ENCODE measurements at regions not wholly inside any gene's neighbourhood (a gene's known extent, or its start where the extent isn't known, plus 50 kb on each side); places are given as distances from the start of the nearest gene placed in this dataset.
"Not testable (repeated sequence)": the region's sequence is repeated elsewhere in the genome, so short reads cannot be mapped to it uniquely, and the experiment has no call there.

- no peak overlapping the region for H3K27ac ChIP-seq (ENCODE audit: low read depth, low read length, severe bottlenecking)
- WGBS, 2 experiments (ENCODE audit: insufficient coverage in 2 of 2) = 85 to 90% methylated on average over 2 to 3 of the region's 5 CpGs
- H3K9me3 ChIP-seq (ENCODE audit: control insufficient read depth, low read length) = no peaks in the 10 kb centered on the region
- no peaks in the 10 kb centered on the region for H3K4me1 ChIP-seq (ENCODE audit: control insufficient read depth, insufficient read depth, low read length, poor library complexity, severe bottlenecking)
- no peak overlapping the region for H3K4me3 ChIP-seq (ENCODE audit: extremely low read depth, insufficient read depth, low read length, poor library complexity, severe bottlenecking)
- no peaks in the 10 kb centered on the region for H3K36me3 ChIP-seq (ENCODE audit: control insufficient read depth, insufficient read depth, low read length)
These were observed 85.6 kb upstream of the SSTR4 start for GRCh38 chr20:22949331-22950109.

GRCh38 chr20:22951966-22952365, 83.1 kb upstream of the SSTR4 start:
- no peak overlapping the region for H3K27ac ChIP-seq (ENCODE audit: low read depth, low read length, severe bottlenecking)
- no peaks in the 10 kb centered on the region for H3K4me1 ChIP-seq (ENCODE audit: control insufficient read depth, insufficient read depth, low read length, poor library complexity, severe bottlenecking)
- H3K4me3 ChIP-seq (ENCODE audit: extremely low read depth, insufficient read depth, low read length, poor library complexity, severe bottlenecking) = no peak overlapping the region
- H3K36me3 ChIP-seq (ENCODE audit: control insufficient read depth, insufficient read depth, low read length) = no peaks in the 10 kb centered on the region
- WGBS, 2 experiments (ENCODE audit: insufficient coverage in 2 of 2) = 100% methylated on average over 1 of the region's 1 CpG; no CpG with 5 or more reads in 1 of the 2 experiments
- no peaks in the 10 kb centered on the region for H3K9me3 ChIP-seq (ENCODE audit: control insufficient read depth, low read length)

GRCh38 chr20:22954661-22955060, 80.5 kb upstream of the SSTR4 start:
- H3K27ac ChIP-seq (ENCODE audit: low read depth, low read length, severe bottlenecking) = no peak overlapping the region
- H3K9me3 ChIP-seq (ENCODE audit: control insufficient read depth, low read length) = no peaks in the 10 kb centered on the region
- H3K4me3 ChIP-seq (ENCODE audit: extremely low read depth, insufficient read depth, low read length, poor library complexity, severe bottlenecking) = no peak overlapping the region
- no peaks in the 10 kb centered on the region for H3K36me3 ChIP-seq (ENCODE audit: control insufficient read depth, insufficient read depth, low read length)
- 100% methylated on average over 3 of the region's 3 CpGs; no CpG with 5 or more reads in 1 of the 2 experiments for WGBS, 2 experiments (ENCODE audit: insufficient coverage in 2 of 2)
- H3K4me1 ChIP-seq (ENCODE audit: control insufficient read depth, insufficient read depth, low read length, poor library complexity, severe bottlenecking) = no peaks in the 10 kb centered on the region

GRCh38 chr20:22958390-22958789, 76.7 kb upstream of the SSTR4 start:
- Histone ChIP-seq H3K4me3 (ENCODE audit: extremely low read depth, insufficient read depth, low read length, poor library complexity, severe bottlenecking) (no peak overlapping the region), H3K27ac (ENCODE audit: low read depth, low read length, severe bottlenecking) (no peak overlapping the region)
- WGBS, 2 experiments (ENCODE audit: insufficient coverage in 2 of 2) = 90 to 98% methylated on average over 3 to 5 of the region's 6 CpGs

GRCh38 chr20:22962567-22963439, 72.3 kb upstream of the SSTR4 start:
- H3K9me3 ChIP-seq (ENCODE audit: control insufficient read depth, low read length) = no peaks in the 10 kb centered on the region
- H3K27ac ChIP-seq (ENCODE audit: low read depth, low read length, severe bottlenecking) = no peak overlapping the region
- H3K4me3 ChIP-seq (ENCODE audit: extremely low read depth, insufficient read depth, low read length, poor library complexity, severe bottlenecking) = no peak overlapping the region
- H3K36me3 ChIP-seq (ENCODE audit: control insufficient read depth, insufficient read depth, low read length) = no peaks in the 10 kb centered on the region
- H3K4me1 ChIP-seq (ENCODE audit: control insufficient read depth, insufficient read depth, low read length, poor library complexity, severe bottlenecking) = peaks cover 4% of the 10 kb centered on the region
- whole genome bisulfite sequencing, 2 experiments (ENCODE audit: insufficient coverage in 2 of 2) = no CpG with 5 or more reads among the region's 3 CpGs

More at GRCh38 chr20:22958390-22958789, 76.7 kb upstream of the SSTR4 start:
- Histone ChIP-seq H3K36me3 (ENCODE audit: control insufficient read depth, insufficient read depth, low read length) (no peaks in the 10 kb centered on the region), H3K4me1 (ENCODE audit: control insufficient read depth, insufficient read depth, low read length, poor library complexity, severe bottlenecking) (no peaks in the 10 kb centered on the region), H3K9me3 (ENCODE audit: control insufficient read depth, low read length) (no peaks in the 10 kb centered on the region)

GRCh38 chr20:22963581-22963980, 71.5 kb upstream of the SSTR4 start:
- 80 to 88% methylated on average over 1 of the region's 3 CpGs for WGBS, 2 experiments (ENCODE audit: insufficient coverage in 2 of 2)

GRCh38 chr20:22966787-22967464, 68.2 kb upstream of the SSTR4 start:
- WGBS, 2 experiments (ENCODE audit: insufficient coverage in 2 of 2) = 74 to 88% methylated on average over 2 to 3 of the region's 4 CpGs
- peaks cover 4% of the 10 kb centered on the region for H3K4me1 ChIP-seq (ENCODE audit: control insufficient read depth, insufficient read depth, low read length, poor library complexity, severe bottlenecking)
- H3K36me3 ChIP-seq (ENCODE audit: control insufficient read depth, insufficient read depth, low read length) = no peaks in the 10 kb centered on the region
- H3K4me3 ChIP-seq (ENCODE audit: extremely low read depth, insufficient read depth, low read length, poor library complexity, severe bottlenecking) = no peak overlapping the region
- no peak overlapping the region for H3K27ac ChIP-seq (ENCODE audit: low read depth, low read length, severe bottlenecking)
- no peaks in the 10 kb centered on the region for H3K9me3 ChIP-seq (ENCODE audit: control insufficient read depth, low read length)

More at GRCh38 chr20:22963581-22963980, 71.5 kb upstream of the SSTR4 start:
- Histone ChIP-seq H3K9me3 (ENCODE audit: control insufficient read depth, low read length) (no peaks in the 10 kb centered on the region), H3K4me1 (ENCODE audit: control insufficient read depth, insufficient read depth, low read length, poor library complexity, severe bottlenecking) (peaks cover 4% of the 10 kb centered on the region), H3K27ac (ENCODE audit: low read depth, low read length, severe bottlenecking) (no peak overlapping the region), H3K36me3 (ENCODE audit: control insufficient read depth, insufficient read depth, low read length) (no peaks in the 10 kb centered on the region), H3K4me3 (ENCODE audit: extremely low read depth, insufficient read depth, low read length, poor library complexity, severe bottlenecking) (no peak overlapping the region)

- H3K27ac ChIP-seq (ENCODE audit: low read depth, low read length, severe bottlenecking); H3K36me3 ChIP-seq (ENCODE audit: control insufficient read depth, insufficient read depth, low read length); H3K4me1 ChIP-seq (ENCODE audit: control insufficient read depth, insufficient read depth, low read length, poor library complexity, severe bottlenecking); H3K4me3 ChIP-seq (ENCODE audit: extremely low read depth, insufficient read depth, low read length, poor library complexity, severe bottlenecking); H3K9me3 ChIP-seq (ENCODE audit: control insufficient read depth, low read length): not testable (repeated sequence)
- WGBS, 2 experiments (ENCODE audit: insufficient coverage in 2 of 2) = 100% methylated on average over 1 of the region's 2 CpGs
These were observed 67.4 kb upstream of the SSTR4 start for GRCh38 chr20:22967706-22968105.

GRCh38 chr20:22969031-22969430, 66.1 kb upstream of the SSTR4 start:
- not testable (repeated sequence) for H3K4me1 ChIP-seq (ENCODE audit: control insufficient read depth, insufficient read depth, low read length, poor library complexity, severe bottlenecking); H3K27ac ChIP-seq (ENCODE audit: low read depth, low read length, severe bottlenecking); H3K4me3 ChIP-seq (ENCODE audit: extremely low read depth, insufficient read depth, low read length, poor library complexity, severe bottlenecking); H3K9me3 ChIP-seq (ENCODE audit: control insufficient read depth, low read length); H3K36me3 ChIP-seq (ENCODE audit: control insufficient read depth, insufficient read depth, low read length)
- 67 to 100% methylated on average over 1 of the region's 1 CpG for WGBS, 2 experiments (ENCODE audit: insufficient coverage in 2 of 2)

GRCh38 chr20:22971077-22971476, 64.0 kb upstream of the SSTR4 start:
- not testable (repeated sequence) for H3K27ac ChIP-seq (ENCODE audit: low read depth, low read length, severe bottlenecking); H3K4me1 ChIP-seq (ENCODE audit: control insufficient read depth, insufficient read depth, low read length, poor library complexity, severe bottlenecking); H3K9me3 ChIP-seq (ENCODE audit: control insufficient read depth, low read length); H3K4me3 ChIP-seq (ENCODE audit: extremely low read depth, insufficient read depth, low read length, poor library complexity, severe bottlenecking); H3K36me3 ChIP-seq (ENCODE audit: control insufficient read depth, insufficient read depth, low read length)
- WGBS, 2 experiments (ENCODE audit: insufficient coverage in 2 of 2) = 100% methylated on average over 1 of the region's 2 CpGs

Measured in mesodermal cell (in vitro differentiated cells).